ENCODE measurements at regions not wholly inside any gene's neighbourhood (a gene's known extent, or its start where the extent isn't known, plus 50 kb on each side); places are given as distances from the start of the nearest gene placed in this dataset.

DNA sequence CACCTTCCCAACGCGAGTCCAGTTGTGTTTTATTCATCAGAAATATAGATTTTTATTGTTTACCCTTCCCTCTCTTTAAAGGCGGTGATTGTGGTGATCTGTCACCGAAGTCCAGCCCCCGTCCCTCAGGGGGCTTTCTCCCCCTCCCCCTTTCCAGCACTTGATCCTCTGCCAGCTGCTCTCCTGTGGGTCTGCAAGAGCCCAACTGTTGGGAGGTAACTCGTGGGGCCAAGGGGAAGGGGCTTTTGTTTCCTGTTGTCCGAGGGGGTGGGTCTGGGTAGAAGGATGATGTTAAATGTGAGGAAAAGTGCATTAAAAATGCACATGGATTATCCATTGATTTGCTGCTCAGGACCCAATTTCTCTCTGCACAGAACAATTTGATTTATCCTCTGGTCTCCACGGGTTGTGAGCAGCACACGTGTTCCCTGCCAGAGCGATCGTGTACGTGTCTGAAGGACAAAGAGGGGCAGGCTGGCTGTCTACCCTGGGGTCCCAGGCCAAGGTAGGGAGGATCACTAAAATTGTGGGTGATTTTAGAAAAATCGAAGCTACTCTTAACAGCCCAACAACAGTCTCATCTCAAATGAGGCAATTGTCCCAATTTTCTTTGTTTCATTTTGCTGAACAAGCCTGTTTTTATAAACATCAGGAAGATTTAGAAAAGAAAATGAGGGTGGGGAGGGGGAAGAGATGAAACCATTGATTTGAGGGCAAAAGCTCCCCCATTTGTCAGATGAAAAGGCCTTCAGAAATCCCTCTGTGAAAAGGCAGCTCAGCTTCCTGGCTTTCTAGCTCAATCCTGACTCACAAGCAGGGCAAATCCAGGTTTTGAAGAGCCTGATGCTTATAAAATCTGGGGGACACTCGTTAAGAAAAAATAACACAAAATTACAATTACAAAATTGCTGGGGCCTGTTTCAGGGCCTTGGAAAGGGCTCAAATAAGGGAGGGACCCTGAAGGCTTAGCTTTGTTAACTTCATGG is 176.2 kb downstream of the RHOU start:
- TF ChIP-seq, protein P1, sequence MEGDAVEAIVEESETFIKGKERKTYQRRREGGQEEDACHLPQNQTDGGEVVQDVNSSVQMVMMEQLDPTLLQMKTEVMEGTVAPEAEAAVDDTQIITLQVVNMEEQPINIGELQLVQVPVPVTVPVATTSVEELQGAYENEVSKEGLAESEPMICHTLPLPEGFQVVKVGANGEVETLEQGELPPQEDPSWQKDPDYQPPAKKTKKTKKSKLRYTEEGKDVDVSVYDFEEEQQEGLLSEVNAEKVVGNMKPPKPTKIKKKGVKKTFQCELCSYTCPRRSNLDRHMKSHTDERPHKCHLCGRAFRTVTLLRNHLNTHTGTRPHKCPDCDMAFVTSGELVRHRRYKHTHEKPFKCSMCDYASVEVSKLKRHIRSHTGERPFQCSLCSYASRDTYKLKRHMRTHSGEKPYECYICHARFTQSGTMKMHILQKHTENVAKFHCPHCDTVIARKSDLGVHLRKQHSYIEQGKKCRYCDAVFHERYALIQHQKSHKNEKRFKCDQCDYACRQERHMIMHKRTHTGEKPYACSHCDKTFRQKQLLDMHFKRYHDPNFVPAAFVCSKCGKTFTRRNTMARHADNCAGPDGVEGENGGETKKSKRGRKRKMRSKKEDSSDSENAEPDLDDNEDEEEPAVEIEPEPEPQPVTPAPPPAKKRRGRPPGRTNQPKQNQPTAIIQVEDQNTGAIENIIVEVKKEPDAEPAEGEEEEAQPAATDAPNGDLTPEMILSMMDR (IDR thresholded peaks at IDR 0.05) = no peak
- TF ChIP-seq POLR2A (IDR thresholded peaks at IDR 0.05) = no peak
